ENCODE measurements at regions not wholly inside any gene's neighbourhood (a gene's known extent, or its start where the extent isn't known, plus 50 kb on each side); places are given as distances from the start of the nearest gene placed in this dataset.

DNA sequence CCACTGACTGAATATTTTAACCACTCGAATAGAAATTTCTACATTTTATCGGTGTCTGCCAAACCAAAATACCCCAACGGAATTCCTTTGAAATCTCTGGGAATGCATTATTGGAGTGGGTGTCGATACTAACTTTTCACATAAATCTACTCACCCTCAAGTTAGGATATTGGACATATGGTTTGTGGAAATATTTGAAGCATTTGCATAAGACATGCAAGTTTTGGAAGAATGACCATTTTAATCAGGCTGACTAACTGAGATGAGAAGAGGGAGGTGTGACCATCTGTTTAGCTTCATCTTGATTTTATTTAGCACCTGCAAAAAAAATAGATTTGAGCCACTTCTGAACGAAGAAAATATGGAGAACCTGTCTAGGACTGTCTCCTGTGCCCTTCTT, 61.2 kb downstream of the KLF6 start:
- DNase-seq: no peak

DNA sequence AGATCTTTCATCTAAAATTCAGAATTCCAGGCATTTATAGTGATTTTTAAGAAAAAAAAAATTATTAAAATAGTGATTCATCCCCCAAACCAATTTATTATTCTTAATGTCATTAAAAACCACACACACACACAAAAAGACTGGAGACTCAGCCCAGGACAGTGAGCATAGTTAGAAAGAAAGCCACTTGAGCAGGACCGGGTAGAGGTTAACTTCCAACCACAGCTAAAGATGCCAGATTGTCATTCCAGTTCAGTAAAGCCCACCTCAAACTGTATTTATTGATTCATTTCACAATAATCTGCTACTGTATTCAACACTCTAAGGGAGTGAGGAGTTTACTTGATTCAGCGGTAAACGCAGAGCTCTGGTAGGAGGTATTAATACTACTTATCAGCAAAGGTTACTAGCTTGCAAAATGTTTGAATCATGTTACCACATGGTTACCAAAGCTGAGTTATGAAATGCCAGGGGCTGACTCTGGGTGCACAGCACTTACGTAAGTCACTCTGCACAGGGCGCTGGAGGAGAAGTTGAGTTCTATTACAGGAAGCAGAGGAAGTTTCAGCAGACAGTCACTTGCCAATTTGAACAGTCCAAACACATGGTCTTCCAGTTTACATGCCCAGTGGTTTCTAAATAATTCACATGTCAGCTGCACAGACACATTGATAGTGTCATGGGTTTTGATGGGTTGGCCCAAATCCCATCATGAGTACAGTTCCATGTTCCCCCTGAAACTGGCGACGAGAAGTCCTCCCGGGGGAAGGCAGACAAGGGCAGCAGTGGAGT, 64.6 kb downstream of the KLF6 start:
- DNase-seq: no peak

DNA sequence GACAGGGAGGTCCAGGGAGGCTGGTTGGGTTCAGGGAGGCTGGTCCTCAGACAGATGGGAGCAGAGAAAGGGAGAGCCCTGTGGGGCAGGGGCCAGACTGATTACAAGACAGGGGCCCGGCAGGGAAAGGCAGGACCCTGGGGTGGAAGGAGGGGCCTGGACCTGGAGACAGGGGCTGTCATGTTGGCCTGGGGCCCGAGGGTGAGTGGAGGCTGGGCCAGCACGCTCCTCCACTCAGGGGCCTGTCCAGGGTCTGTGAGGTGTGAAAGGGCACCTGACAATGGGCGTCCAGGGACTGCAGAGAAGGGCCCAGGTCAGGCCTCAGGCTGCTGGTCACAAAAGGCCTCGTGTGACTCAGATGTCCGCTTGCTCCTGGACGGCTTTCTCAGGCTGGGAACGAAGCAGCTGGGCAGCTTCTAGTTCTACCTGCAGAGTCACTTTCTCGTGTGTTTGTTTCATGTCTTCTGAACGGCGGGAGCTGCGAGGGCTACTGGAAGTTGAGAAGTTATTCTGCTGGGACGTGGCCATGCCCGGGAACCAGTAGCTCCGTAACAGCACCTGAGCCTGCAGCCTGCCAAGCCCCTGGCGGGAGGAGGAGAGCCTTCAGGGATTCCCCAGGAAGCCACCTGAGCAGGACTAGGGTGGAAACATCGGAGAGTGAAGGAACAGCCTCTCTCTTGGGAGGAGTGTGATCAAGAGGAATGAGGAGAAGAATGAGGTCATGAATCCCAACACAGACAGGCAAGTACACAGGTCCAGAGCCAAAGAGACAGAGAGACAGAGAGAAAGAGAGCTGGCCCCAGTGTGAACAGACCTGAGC, 65.8 kb downstream of the KLF6 start:
- DNase-seq: no peak

DNA sequence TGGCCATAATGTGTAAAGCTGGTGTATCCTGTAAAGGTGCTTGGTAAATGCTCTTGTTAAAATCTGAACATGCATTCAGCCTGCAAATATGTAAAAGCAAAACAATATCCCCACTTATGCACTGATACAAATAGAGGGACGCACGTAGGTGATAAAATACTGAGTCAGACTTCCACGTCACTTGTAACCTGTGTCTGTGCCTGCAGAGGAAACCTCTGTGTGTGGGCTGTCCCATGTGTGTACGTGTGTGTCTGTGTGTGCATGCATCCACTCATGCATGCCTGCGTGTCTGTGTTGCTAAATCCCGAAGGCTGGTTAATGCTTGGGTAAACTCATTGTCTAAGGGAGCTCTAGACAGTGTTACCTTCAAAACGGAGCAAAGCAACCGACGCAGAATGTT, 68.9 kb downstream of the KLF6 start:
- DNase-seq: no peak

DNA sequence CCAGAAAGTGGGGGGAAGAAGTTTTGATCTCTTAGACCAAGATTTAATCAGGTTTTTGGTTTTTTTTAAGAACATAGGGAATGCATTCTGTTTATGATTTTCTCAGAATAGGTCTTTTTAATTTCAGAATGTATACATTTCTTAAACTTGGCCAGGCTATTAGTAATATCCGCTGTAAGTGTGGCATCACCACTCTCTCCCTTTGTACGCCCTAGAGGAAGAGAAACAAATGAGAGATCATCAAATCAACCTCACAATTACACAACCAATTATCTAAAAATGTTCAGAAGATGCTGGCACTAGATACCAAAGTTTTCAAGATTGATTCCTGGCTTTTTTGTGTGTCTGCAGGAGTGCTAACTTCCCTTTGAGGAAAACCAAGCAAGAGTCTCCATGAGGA, 70.0 kb downstream of the KLF6 start:
- no peak for DNase-seq

DNA sequence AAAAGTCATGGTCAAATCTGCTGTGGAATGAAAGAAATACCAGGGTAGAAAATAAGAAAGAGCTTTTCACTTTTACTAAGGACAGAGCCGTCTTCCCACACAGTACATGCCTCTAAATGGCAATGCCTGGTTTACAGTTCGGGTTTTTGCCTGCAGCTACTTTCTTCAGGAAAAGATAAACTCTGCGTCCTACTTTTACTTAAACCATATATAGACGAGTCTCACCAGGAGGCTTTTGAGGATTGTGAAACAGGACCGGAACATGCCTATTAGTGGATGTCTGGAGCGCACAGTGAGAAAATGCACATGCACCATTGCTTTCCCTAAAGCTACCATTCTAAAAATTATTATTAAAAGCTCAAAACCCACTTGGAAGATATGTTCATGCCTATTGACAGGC, 70.5 kb downstream of the KLF6 start:
- no peak for DNase-seq

DNA sequence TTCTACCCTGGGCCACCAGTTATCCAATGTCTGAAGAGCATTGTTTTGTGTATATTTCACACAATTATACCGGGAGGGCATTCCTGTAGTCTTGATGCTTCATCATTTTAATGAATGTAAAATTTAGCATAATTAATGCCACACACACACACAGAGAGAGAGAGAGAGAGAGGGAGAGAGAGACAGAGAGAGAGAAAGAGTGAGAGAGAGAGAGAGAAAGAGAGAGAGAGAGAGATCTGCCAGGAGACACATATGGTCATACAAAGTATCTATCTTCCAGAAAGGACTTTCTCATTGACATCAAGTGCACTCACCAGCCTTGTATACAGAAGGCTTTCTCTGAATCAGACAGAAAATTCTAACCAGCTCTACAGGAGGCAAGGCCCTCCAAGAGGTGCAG, 72.3 kb downstream of the KLF6 start:
- DNase-seq: no peak

DNA sequence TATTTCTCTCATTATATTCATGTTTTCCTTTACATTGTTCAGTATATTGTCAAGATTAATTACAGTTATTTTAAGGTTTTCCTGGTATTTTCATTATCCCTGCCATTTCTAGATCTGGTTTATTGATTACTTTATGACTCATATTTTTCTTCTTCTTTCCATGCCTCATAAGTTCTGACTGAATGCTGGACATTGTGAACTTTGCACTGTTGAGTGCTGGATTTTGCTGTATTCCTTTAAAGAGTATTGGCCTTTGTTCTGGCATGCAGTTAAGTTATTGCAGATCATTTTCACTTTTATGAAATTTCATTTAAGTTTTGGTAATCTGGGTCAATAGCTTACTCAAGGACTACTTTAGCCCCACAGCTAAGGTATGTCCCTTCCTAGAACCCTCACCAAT, 73.1 kb downstream of the KLF6 start:
- DNase-seq: no peak

DNA sequence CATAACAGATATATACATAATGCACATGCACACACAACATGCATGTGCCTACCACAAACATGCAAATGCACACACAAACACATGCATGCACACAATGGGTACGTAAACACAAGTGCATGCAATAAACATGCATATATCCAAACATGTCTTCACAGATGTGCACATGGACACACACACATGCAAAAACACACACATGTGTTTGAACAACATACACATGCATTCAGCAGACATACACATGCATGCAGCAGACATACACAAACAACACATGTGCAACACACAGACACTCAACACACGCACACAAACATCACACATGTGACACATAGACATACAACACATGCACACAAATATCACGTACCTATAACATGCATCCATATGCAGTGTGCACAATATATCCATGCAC, 74.2 kb downstream of the KLF6 start:
- DNase-seq: no peak

DNA sequence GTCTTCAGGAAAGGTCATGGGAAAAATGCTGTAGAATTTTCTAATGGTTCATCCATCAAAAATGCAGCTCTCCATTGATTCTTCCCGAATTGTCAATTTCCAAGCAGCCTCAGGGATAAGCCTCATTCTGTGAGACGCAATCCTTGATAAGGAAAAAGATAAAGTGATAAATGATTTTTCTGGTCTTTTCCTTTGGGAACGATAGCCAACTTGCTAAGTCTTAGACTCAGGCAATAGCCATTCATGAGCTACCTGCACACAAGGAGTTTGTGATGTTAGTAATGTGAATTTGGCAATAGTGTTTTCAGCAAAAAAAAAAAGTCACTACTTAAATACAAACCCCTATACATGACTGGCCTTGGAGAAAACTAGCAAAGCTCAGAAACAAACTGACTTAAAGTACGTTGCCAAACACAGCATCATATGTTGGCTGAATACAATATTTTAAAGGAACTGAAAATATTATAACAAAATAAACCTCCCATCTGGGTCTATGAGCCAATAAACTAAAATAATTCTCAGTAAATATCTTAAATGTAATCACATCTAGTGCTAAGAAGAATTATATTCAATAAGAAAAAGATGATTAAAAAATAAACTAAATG, 75.5 kb downstream of the KLF6 start:
- DNase-seq: no peak

DNA sequence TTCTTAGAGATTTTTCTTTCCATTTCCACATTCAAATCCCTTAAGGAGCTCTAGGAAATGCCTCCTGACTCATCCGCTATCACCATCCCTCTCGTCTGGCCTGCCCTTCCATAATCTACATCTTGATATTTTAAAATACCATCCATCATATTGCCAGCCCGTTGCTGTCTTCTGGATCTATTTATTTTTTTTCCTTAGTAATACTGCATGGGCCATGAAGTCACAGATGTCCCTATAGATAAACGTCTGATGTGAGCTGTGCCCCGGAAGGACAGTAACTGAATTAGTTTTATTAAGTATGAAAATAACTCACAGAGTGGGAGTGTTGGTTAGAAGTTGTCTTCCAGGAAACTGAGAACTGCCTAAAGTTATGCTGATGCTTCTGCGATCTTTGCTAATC, 76.2 kb downstream of the KLF6 start:
- DNase-seq: no peak

DNA sequence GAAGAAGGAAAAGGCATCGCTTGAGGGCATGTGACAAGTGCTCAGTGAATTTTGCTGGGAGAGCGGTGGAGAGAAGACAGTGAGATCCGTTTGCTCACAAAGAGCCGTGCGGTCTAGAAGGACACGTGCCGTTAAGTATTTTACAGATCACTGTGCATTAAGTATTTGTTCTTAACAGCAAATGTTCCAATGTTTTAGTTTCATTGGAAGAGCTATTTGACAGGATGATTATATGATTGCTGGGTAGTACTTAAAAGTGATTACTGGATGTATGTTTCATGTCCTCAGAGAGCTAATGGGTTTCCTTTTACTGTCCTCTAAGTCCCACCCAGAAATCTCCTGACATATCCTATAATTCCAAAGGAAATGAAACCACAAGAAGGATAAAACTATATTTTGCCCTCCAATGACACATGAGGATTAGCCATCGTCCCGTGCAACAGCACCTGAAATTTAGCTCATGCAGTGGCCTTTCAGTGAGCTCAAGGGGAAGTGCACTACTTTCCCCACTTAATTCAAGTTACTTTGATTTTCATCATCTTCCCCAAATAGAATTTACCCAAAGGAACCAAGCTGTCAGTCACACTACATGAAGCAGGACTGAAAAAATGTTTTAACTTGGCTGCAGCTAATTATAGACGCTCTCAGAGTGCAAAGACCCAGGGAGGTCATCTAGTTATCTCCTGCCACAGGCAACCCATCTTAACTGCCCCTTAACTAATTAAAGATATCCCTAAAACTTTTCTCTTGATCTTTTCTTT, 80.3 kb downstream of the KLF6 start:
- no peak for DNase-seq

DNA sequence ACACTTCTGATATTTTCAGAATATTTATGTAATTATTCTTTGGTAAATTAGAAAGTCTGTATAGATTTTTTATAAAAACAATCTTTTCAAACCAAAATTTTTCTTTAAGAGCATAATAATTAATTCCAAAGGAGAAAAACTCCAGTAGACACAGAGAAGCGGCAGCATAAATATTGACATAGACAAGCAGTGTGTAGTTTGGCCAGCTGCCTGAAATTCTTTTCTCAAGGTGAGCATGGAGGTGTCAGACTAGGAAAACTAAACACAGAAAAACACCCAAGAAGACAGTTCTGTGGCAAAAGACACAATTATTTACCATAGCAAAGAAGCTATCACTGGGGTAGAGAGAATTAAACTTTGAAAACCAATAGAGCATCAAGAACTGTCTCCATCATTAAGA, 82.4 kb downstream of the KLF6 start:
- DNase-seq: no peak

DNA sequence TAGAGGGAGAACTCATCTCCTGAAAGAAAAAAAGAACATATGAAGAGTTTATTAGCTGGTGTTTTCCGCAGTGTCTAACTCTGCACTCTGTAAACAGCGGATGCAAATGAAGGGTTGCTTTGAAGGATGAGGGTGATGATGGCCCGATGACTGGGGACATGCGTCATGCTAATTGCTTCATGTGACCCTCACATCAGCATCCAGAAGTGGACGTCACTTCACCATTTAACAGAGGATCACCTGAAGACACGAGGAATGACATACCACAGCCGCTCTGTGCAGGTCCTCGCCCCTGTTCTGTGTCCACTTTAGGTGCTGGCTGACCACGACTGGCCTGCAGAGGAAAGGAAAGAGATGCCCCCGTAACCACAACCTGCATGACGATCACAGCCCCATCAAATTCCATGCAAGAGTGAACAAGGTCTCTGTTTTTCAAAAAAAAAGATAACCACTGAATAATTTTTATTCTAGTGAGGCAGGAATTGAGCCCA, 82.9 kb downstream of the KLF6 start:
- DNase-seq: no peak

DNA sequence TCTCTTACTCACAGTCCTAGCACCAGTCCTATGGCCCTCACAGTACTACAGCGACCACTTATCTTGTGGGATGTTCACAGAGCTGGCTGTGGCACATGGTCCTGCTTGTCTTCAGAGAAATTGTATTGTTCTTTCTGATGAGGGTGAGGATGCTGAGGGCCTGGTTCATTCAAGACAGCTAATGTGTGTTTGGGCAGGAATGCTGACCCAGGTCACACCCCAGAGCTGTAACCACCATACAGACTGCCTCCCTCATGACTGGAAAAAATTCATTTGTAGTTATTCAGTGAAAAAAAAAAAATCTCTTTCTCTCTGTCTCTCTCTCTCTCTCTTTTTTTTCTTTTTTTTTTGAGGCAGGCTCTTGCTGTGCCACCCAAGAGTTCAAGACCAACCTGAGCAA, 83.5 kb downstream of the KLF6 start:
- no peak for DNase-seq

DNA sequence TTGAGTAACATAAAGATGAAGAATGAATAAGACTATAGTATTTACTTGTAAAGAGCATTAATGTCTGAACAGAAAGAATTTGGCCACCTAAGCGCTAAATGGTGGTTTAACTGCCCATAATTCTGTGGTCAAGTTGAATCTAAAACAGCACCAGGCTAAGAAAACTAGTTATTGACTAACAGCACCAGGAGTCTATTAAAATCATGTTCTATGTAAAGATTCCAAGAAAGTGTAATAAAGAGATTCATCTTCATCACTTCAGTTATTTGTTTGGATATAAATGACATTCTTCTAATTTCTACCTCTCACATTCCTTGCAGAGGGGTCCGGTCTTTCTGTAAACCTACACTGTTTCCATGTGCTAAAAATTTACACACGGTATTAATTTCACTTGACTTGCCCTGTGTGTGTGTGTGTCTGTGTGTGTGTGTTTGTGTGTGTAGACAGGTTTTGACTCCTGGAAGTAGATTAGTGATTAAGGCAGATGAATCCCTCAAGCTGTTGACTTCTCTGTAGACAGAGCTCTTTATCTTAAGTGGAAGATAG, 84.4 kb downstream of the KLF6 start:
- no peak for DNase-seq

DNA sequence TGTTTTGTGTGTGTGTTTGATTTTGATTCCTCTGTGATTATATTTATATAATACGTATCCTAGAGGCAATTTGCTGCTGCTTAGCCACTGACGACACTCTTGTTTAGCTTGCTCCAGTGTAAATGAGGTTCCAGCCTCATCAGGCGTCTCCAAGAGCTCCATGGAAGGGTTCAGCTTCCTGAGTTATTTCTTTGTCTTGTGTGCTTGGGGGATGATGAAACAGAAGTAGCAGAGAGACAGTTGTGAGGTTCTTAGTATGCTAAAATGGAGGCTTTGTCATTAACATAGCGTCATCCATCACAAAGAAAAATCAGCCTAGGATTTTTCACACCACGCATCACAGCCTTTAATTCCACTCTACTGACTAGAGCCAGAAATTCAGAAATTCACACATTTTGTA, 85.1 kb downstream of the KLF6 start:
- DNase-seq: no peak

DNA sequence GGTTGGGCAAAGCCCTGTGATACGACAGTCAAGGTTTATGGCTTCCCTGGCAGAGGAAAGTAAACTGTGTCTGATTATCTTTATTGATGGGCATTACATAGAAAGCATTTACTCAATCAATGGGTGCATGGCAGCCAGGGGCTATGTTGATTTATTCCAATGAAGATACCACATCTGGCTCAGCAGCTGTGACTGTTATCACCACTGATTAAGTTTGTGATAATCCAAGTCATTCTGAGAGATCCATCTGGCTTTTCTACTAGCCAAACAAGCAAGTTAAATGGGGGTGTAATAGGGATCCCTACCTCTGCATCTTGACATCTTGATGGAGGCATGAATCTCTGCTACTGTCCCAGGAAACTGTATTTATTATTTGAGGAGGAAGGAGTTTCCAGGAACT, 86.7 kb downstream of the KLF6 start:
- no peak for DNase-seq

DNA sequence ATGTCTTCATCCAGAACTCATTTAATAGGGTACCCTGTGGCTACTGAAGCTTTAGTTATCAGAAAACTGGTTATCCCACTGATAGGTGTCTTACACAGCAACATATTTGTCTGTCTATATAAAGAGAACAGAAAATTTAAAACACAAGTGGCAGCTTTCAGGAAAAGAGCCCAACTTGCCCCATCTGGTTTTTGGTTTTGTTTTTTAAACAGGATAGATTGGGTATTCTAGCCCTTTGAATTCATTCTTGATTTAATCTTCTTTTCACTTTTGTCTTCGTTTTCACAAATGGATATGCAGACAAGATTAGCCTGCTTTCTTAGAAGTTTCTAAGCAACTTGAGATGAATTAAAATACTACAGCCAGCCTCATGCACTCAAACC, 91.3 kb downstream of the KLF6 start:
- DNase-seq: no peak

DNA sequence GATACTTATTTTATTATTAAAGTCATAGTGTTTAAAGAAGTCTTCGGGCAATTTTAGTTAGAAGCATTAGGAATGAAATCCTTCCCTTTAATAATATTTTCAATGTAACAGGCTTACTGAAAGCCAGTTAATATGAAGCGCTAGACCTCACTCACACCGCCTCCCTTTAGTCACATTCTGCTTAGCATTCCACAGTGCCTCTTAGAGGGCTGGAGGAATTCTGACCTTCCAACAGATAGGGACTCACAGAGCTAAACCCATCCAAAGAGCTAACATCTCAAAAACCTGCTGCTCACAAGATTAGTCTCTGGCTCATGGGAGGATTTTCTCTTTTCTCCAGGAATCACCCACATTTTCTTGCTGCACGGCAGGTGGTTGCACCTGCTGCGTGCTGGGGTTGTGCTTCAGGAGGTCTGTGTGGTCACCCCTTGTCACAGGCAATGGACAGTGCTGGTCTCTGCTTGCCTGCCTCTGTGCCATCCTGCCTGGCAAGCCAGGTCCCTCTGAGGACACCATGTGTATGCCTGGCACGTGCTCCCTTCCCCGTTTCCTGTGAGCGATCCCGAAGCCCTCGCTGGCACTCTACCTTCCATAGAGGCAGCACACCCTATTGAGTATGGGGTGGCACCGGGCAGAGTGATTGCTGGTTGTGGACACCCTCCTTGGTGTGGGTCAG, 91.8 kb downstream of the KLF6 start:
- no peak for DNase-seq

DNA sequence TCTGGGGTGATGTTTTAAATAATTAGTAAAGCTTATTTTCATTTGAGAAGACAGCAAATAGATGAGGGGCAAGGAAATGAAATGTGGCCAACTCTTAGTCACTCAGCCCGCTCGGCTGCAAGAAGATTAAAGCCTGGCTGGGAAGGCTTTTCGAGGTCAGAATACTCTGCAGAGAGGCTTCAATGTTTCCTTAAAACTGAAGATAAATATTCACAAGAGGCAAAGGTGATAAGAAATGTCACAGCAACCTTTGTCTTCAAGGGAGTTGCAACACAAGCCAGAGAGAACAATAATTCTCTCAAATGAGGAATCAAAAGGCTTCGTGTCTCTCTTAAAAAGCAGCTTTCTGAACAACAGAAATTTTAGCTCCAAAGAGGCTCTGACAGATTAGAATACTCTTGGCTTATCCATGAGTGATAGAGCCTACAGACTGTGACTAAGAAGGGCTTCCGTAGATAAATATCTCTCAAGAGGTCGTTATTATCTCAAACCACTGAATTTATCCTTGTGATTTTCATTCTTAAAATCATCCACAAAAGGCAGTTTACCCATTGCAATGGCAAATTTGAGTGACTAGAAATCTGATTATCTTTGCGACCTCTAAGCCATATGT, 92.5 kb downstream of the KLF6 start:
- no peak for DNase-seq

DNA sequence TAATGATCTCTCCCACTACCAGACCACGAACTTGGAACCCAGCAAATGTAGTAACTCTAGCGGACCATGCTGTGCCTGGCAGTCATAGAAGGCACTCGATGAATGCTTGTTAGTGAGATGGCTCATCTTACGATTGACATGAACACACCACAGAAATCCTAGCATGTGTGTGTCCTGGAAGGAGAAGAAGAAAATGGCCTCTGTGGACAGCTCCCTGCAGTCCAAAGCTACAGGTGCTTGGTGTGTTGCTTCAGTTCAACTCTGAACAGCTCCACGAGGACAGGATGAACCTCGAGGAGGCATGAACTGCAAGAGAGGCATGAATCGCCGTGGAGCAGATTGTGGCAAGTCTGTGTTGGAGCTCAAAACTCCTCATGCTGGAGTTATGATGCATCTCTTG, 93.5 kb downstream of the KLF6 start:
- DNase-seq: no peak

Measured in NCI-H2171 (cell line).